HG02973 (cell line): ENCODE measurements at regions not wholly inside any gene's neighbourhood (a gene's known extent, or its start where the extent isn't known, plus 50 kb on each side); places are given as distances from the start of the nearest gene placed in this dataset.
"Not testable (repeated sequence)": the region's sequence is repeated elsewhere in the genome, so short reads cannot be mapped to it uniquely, and the experiment has no call there.

Source experiments
- ATAC-seq: cut with Tn5 transposase; IDR thresholded peaks from one replicate; pipeline ENCODE4 v1.9.1; 2021; ENCODE audit warnings: moderate library complexity; ENCODE audit not compliant: unreplicated experiment

DNA sequence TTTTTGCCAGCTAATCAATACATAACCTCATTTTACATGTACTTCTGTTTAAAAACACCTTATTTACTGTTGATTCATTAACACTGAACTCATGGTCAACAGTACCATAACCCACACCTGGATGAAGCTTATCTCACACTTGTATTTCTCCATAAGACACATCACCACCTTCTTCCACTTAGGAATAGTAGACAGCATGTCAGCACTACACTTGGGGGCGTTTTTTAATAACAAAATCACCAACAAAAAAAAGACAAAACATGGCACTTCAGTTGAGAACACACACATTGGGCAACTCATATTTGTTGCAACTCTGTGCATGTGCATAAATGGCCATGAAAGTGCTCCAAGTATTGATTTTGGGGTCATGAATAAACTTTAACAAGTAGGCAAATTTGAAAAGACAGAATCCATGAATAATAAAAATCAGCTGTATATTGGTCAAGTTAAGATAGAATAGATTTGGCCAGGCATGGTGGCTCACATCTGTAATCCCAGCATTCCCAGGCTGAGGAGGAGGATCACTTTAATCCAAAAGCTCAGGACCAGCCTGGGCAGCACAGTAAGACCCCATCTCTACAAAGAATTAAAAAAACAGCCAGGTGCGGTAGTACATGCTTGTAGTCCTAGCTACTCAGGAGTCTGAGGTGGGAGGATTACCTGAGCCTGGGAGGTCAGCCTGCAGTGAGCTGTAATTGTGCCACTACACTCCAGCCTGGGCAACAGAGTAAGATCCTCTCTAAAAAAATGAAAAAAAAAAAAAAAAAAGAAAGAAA, 84.4 kb upstream of the SRD5A2 start:
- ATAC-seq = no peak

- no peak for ATAC-seq
Observed at GRCh38 chr2:31660812-31661335, 80.1 kb upstream of the SRD5A2 start.

DNA sequence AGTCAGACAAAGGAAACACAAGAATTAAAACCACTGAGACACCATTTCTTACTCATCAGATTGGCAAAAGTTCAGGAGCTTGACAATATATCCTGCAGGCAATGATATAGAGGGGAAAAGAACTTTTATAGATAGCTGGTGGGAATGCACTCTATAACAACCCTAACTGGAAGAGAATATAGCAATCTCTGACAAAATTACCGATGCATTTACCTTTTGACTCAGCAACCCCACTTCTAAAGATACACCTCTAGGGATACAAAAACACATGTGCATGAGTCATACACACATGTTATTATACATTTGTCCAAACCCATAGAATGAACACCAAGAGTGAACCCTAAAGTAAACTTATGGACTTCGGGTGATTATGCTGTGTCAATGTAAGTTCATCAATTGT, 79.4 kb upstream of the SRD5A2 start:
- no peak for ATAC-seq

DNA sequence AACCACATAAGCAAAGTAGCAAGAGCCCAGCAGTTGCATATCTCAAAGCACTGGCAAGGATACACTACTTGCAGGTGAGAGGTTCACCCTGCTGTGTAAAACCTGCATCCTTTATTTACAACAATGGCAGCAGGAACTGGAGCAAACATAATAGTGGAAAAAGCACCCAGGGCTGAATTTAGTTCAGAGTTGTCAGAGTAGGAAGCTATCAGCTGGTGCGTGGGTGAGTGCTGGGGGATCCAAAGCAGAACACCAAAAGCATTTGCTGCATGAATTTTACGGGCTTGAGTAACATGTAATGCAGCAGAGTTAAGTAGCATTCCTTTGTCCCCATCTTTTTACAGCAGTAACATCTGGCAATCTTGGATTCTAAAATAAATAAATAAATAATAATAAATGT, 73.5 kb upstream of the SRD5A2 start:
- ATAC-seq = no peak

DNA sequence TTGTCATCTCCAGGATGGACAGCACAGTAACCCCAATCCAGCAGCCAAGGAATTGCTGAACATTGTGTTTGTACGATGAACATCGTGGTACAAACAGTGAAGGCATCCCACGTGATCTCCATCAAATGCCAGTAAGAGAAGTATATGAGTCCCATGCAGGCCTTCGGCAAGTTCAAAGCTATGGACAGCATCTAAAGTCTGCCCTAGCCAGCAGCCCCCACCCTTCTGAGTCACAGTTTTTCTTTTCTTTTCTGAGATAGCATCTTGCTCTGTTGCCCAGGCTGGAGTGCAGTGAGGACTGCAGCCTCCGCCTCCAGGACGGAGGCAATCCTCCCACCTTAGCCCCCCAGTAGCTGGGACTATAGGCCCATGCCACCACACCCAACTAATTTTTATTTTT, 71.0 kb upstream of the SRD5A2 start:
- ATAC-seq = no peak

- ATAC-seq = no peak
Observed at GRCh38 chr2:31651267-31651666, 70.5 kb upstream of the SRD5A2 start.

- ATAC-seq = no peak
Observed at GRCh38 chr2:31644551-31644950, 63.8 kb upstream of the SRD5A2 start.

GRCh38 chr2:31642707-31643106, 62.0 kb upstream of the SRD5A2 start:
- no peak for ATAC-seq

DNA sequence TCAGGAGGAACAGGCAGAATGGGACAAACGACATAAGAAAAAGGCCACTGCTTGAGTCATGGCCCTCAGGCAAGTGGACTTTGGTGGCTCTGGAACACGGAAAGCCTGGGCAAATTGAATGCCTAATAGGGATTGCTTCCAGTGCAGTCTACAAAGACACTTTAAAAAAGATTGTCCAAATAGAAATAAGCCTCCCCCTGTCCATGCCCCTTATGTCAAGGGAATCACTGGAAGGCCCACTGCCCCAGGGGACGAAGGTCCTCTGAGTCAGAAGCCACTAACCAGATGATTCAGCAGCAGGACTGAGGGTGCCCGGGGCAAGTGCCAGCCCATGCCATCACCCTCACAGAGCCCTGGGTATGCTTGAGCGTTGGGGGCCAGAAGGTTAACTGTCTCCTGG, 51.5 kb upstream of the SRD5A2 start:
- not testable (repeated sequence) for ATAC-seq
